ENCODE measurements at regions not wholly inside any gene's neighbourhood (a gene's known extent, or its start where the extent isn't known, plus 50 kb on each side); places are given as distances from the start of the nearest gene placed in this dataset.

- Histone ChIP-seq H3K27ac (ENCODE audit: insufficient read length, low read depth, low read length) (no peak overlapping the region), H3K4me1 (ENCODE audit: insufficient read depth, low read length) (no peaks in the 10 kb centered on the region), H4K5ac (ENCODE audit: insufficient read length, low read depth, low read length) (no peak overlapping the region), H3K4me2 (ENCODE audit: insufficient read depth, insufficient read length, low read length) (no peak overlapping the region), H2BK20ac (ENCODE audit: low read depth, low read length, poor library complexity, severe bottlenecking) (no peak overlapping the region), H2AK5ac (ENCODE audit: insufficient read length, low read length) (no peak overlapping the region), H3K9me3 (ENCODE audit: control insufficient read depth, low read depth, low read length) (no peaks in the 10 kb centered on the region), H2AFZ (ENCODE audit: low read length) (no peak overlapping the region), H3K79me2 (ENCODE audit: insufficient read depth, low read length) (no peaks in the 10 kb centered on the region), H3K9ac (ENCODE audit: extremely low read depth, insufficient read length, low read length) (no peak overlapping the region), H2BK5ac (ENCODE audit: insufficient read length, low read length) (no peak overlapping the region), H4K91ac (ENCODE audit: insufficient read length, low read depth, low read length) (no peak overlapping the region), H3K23me2 (ENCODE audit: insufficient read length, low read depth, low read length, poor library complexity, severe bottlenecking) (no peaks in the 10 kb centered on the region), H3K4ac (ENCODE audit: low read depth, low read length) (no peak overlapping the region), H3K18ac (ENCODE audit: insufficient read length, low read depth, low read length) (no peak overlapping the region), H3K79me1 (ENCODE audit: insufficient read depth, low read depth, low read length, poor library complexity, severe bottlenecking) (no peaks in the 10 kb centered on the region), H4K20me1 (ENCODE audit: control insufficient read depth, insufficient read depth, insufficient read length) (no peaks in the 10 kb centered on the region), H3T11ph (ENCODE audit: low read length) (no peak overlapping the region), H3K56ac (ENCODE audit: insufficient read length, low read depth, low read length) (no peak overlapping the region), H2BK120ac (ENCODE audit: low read depth, low read length, poor library complexity, severe bottlenecking) (no peak overlapping the region), H2BK15ac (ENCODE audit: low read depth, low read length) (no peak overlapping the region), H3K23ac (ENCODE audit: insufficient read length, low read depth, low read length) (no peak overlapping the region), H4K8ac (replicated peaks; ENCODE audit: insufficient read length, low read depth, low read length) (no peak overlapping the region), H3K14ac (ENCODE audit: insufficient read depth, low read length) (no peak overlapping the region), H3K27me3 (ENCODE audit: insufficient read depth, low read length) (no peaks in the 10 kb centered on the region; the same call in 1 of the 2 replicates), H2BK12ac (ENCODE audit: insufficient read length, low read depth, low read length) (no peak overlapping the region)
- no peak overlapping the region for H3K27ac Mint-ChIP-seq
- H3K9me3 Mint-ChIP-seq: peaks cover 0 to 3% of the 10 kb centered on the region in 2 experiments; a peak in 3 of 5 replicates
- peaks cover 2% of the 10 kb centered on the region; the same call in 1 of the 2 replicates for H3K27me3 Mint-ChIP-seq (ENCODE audit: low read depth)
- H3K4me1 Mint-ChIP-seq: no peaks in the 10 kb centered on the region
- WGBS (ENCODE audit: extremely low coverage, insufficient read length, low lambda C conversion rate): no CpG with 5 or more reads among the region's 8 CpGs
- no peak for TF ChIP-seq CTCF (conservative IDR thresholded peaks at IDR 0.05)
- H3K4me3 Mint-ChIP-seq: no peak overlapping the region
- H3K36me3 Mint-ChIP-seq (ENCODE audit: insufficient read depth in 1 of 3, low read depth in 3 of 3): no peaks in the 10 kb centered on the region; a peak in 3 of 7 replicates
- DNase-seq: no peak
Measured at GRCh38 chr9:88681434-88681833, 146.5 kb downstream of the NXNL2 start.

Measured in H9 (cell line).